Transverse colon (tissue), 4 donors: ENCODE measurements at regions not wholly inside any gene's neighbourhood (a gene's known extent, or its start where the extent isn't known, plus 50 kb on each side); places are given as distances from the start of the nearest gene placed in this dataset.

Experiments
- DNase-seq: peaks from one replicate; pipeline ENCODE4 v3.0.0-alpha.2; 2019
- H3K27ac ChIP-seq, 4 donors: fragments of 200-600 bp; sonication (generic); 2 replicates each; pipeline ENCODE4 v1.5.1; 2016 to 2018; ENCODE audit warnings: inconsistent platforms in 4 of 4
- H3K27me3 ChIP-seq: fragments of 200-600 bp; sonication (generic); 2 replicates; pipeline ENCODE4 v1.5.1; 2017; ENCODE audit warnings: inconsistent platforms
- H3K36me3 ChIP-seq, 4 donors: fragments of 200-600 bp; sonication (generic); 2 replicates each; pipeline ENCODE4 v1.5.1; 2017 to 2019; ENCODE audit warnings: inconsistent platforms in 4 of 4
- H3K4me1 ChIP-seq, 4 donors: fragments of 200-600 bp; sonication (generic); 2 replicates each; pipeline ENCODE4 v1.5.1; 2017 to 2020; ENCODE audit warnings: inconsistent platforms in 4 of 4
- H3K4me3 ChIP-seq, 4 donors: fragments of 200-600 bp; sonication (generic); 1 replicate in 1 of 4; 2 replicates in 3 of 4; pipeline versions ENCODE4 v1.5.1 to v1.6.1; 2017 to 2019; ENCODE audit warnings: inconsistent platforms in 4 of 4
- H3K9me3 ChIP-seq, 2 donors: fragments of 200-600 bp; sonication (generic); 2 replicates each; pipeline ENCODE4 v1.5.1; 2017 to 2019; ENCODE audit warnings: inconsistent platforms in 2 of 2
- CTCF ChIP-seq, 5 experiments: fragments of 200-600 bp in 3 of 5; fragments of 450-650 bp in 2 of 5; sonication (generic) in 3 of 5; IDR thresholded peaks; 1 replicate in 2 of 5; 2 replicates in 3 of 5; pipeline ENCODE4 v1.5.1; 2016 to 2017; ENCODE audit warnings: antibody characterized with exemption in 5 of 5, inconsistent platforms in 3 of 5, mild to moderate bottlenecking in 2 of 5, moderate library complexity in 1 of 5
- EP300 ChIP-seq: sonication (generic); formaldehyde crosslinking; IDR thresholded peaks from one replicate; pipeline ENCODE4 v1.6.1; 2017; ENCODE audit warnings: antibody characterized with exemption, low read depth
- POLR2A ChIP-seq: fragments of 450-650 bp; IDR thresholded peaks from one replicate; pipeline ENCODE4 v1.6.1; 2016; ENCODE audit warnings: antibody characterized with exemption, mild to moderate bottlenecking, moderate library complexity
- POLR2AphosphoS5 ChIP-seq, 3 donors: sonication (generic); formaldehyde crosslinking; IDR thresholded peaks; one replicate each; pipeline ENCODE4 v1.6.1; 2016; ENCODE audit warnings: antibody characterized with exemption in 3 of 3
- WGBS, 2 donors: methylation state at CpG; one replicate each; pipeline ENCODE4 v1.1.5; 2018; ENCODE audit warnings: low coverage in 1 of 2; 5-methylcytosine and 5-hydroxymethylcytosine counted together
- in situ Hi-C, 4 donors: fragments of 200-750 bp; cut with MboI; loops; one replicate each; pipeline versions ENCODE4 v1.15.0 to v1.15.1; 2017; ENCODE audit warnings: low sequenced_read_pairs in 3 of 4, low pct_ligation_motif_present in 1 of 4, low pct_unique_long_range_greater_than_20kb in 1 of 4
- intact Hi-C: fragments of 100-400 bp; cut with DNase I; formaldehyde crosslinking; loops from one replicate; pipeline ENCODE4 v1.15.1; 2023; ENCODE audit warnings: low total_unique reads

- Histone ChIP-seq H3K4me3 (no peak overlapping the region), H3K27ac (no peak overlapping the region), H3K36me3 (no peaks in the 10 kb centered on the region), H3K9me3 (no peaks in the 10 kb centered on the region), H3K4me1 (no peaks in the 10 kb centered on the region), H3K27me3 (no peaks in the 10 kb centered on the region)
- 57 to 65% methylated on average over 5 of the region's 5 CpGs for WGBS, 2 donors
- intact Hi-C loops = no loop called here
- DNase-seq = no peak
- in situ Hi-C loops = no loop called here
- TF ChIP-seq EP300 = no peak
- no peak for TF ChIP-seq POLR2A
- no peak for TF ChIP-seq CTCF (IDR thresholded peaks at IDR 0.05)
- no peak for TF ChIP-seq POLR2AphosphoS5 (IDR thresholded peaks at IDR 0.05)
Measured at GRCh38 chr12:43154498-43155045, 397.4 kb downstream of the ADAMTS20 start.

GRCh38 chr12:43151441-43151981 lies 400.5 kb downstream of the ADAMTS20 start:
- intact Hi-C loops (no loop called here), in situ Hi-C loops (no loop called here)
- DNase-seq = no peak
- H3K36me3 ChIP-seq = no peaks in the 10 kb centered on the region
- no peak overlapping the region for H3K4me3 ChIP-seq
- no peaks in the 10 kb centered on the region for H3K4me1 ChIP-seq
- no peaks in the 10 kb centered on the region for H3K27me3 ChIP-seq
- TF ChIP-seq POLR2A (no peak), EP300 (no peak), CTCF (IDR thresholded peaks at IDR 0.05) (no peak), POLR2AphosphoS5 (IDR thresholded peaks at IDR 0.05) (no peak)
- no peak overlapping the region for H3K27ac ChIP-seq
- H3K9me3 ChIP-seq = no peaks in the 10 kb centered on the region
- 69 to 85% methylated on average over 4 of the region's 4 CpGs for WGBS, 2 donors

GRCh38 chr12:43148691-43149090 lies 403.3 kb downstream of the ADAMTS20 start:
- Histone ChIP-seq H3K27ac (no peak overlapping the region), H3K4me1 (no peaks in the 10 kb centered on the region), H3K9me3 (no peaks in the 10 kb centered on the region), H3K27me3 (no peaks in the 10 kb centered on the region), H3K36me3 (no peaks in the 10 kb centered on the region), H3K4me3 (no peak overlapping the region)
- DNase-seq = no peak
- in situ Hi-C loops (no loop called here), intact Hi-C loops (no loop called here)
- TF ChIP-seq POLR2A (no peak), POLR2AphosphoS5 (IDR thresholded peaks at IDR 0.05) (no peak), CTCF (IDR thresholded peaks at IDR 0.05) (no peak), EP300 (no peak)
- 66 to 78% methylated on average over 2 of the region's 2 CpGs for WGBS, 2 donors

GRCh38 chr12:43147878-43148277 lies 404.1 kb downstream of the ADAMTS20 start:
- H3K4me3 ChIP-seq = no peak overlapping the region
- no peak for DNase-seq
- WGBS, 2 donors = 20 to 51% methylated on average over 1 of the region's 1 CpG

More at GRCh38 chr12:43147878-43148277, 404.1 kb downstream of the ADAMTS20 start:
- Histone ChIP-seq H3K9me3 (no peaks in the 10 kb centered on the region), H3K4me1 (no peaks in the 10 kb centered on the region), H3K27ac (no peak overlapping the region), H3K27me3 (no peaks in the 10 kb centered on the region), H3K36me3 (no peaks in the 10 kb centered on the region)
- no peak for TF ChIP-seq POLR2AphosphoS5 (IDR thresholded peaks at IDR 0.05)
- no peak for TF ChIP-seq POLR2A
- TF ChIP-seq CTCF (IDR thresholded peaks at IDR 0.05) = no peak
- TF ChIP-seq EP300 = no peak
- in situ Hi-C loops = no loop called here
- intact Hi-C loops = no loop called here
